ENCODE measurements at regions not wholly inside any gene's neighbourhood (a gene's known extent, or its start where the extent isn't known, plus 50 kb on each side); places are given as distances from the start of the nearest gene placed in this dataset.
"Not testable (repeated sequence)": the region's sequence is repeated elsewhere in the genome, so short reads cannot be mapped to it uniquely, and the experiment has no call there.

DNA sequence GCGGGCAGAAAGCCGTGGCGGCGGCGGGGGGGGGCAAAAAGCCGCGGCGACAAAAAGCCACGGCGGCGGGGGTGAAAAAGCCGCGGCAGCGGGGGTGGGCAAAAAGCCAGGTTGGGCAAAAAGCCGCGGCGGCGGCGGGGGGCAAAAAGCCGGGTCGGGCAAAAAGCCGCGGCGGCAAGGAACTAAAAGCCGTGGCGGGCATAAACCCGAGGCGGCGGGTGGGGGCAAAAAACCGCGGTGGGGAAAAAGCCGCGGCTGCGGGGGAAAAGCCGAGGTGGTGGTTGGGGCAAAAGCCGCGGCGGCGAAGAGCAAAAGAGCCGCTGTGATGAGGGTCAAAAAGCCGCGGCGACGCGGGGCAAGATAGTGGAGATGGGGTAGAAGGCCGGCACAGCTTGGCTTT lies 1834.2 kb downstream of the FOXD4L5 start:
- H3K36me3 ChIP-seq (ENCODE audit: control insufficient read depth, insufficient read depth, low read length); POLR2A ChIA-PET; DNase-seq (ENCODE audit: low read depth); CTCF ChIA-PET; H3K4me3 ChIP-seq (ENCODE audit: low read depth, low read length); H3K27me3 ChIP-seq (ENCODE audit: control insufficient read depth, insufficient read depth, low read length): not testable (repeated sequence)

DNA sequence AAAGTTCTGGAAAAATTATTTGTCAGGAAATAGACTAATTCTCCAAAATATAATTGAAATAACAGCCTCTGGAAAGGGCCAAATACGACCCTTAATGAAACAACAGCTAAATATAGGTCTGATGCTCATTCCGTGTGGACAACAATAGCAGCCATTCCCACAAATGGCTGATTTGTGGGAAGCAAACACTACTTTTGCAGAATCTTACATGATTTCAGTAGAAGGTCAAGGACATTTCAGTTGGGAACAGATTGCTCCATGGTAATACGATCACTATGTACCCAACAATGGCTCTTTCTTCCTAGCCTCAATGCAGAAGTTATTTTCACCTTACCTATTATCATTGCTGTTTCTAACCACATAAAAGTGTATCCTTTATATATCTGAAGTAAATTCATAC lies 1859.9 kb downstream of the FOXD4L5 start:
- H3K36me3 ChIP-seq (ENCODE audit: control insufficient read depth, insufficient read depth, low read length); H3K27me3 ChIP-seq (ENCODE audit: control insufficient read depth, insufficient read depth, low read length); H3K4me3 ChIP-seq (ENCODE audit: low read depth, low read length); DNase-seq (ENCODE audit: low read depth); CTCF ChIA-PET; POLR2A ChIA-PET: not testable (repeated sequence)

DNA sequence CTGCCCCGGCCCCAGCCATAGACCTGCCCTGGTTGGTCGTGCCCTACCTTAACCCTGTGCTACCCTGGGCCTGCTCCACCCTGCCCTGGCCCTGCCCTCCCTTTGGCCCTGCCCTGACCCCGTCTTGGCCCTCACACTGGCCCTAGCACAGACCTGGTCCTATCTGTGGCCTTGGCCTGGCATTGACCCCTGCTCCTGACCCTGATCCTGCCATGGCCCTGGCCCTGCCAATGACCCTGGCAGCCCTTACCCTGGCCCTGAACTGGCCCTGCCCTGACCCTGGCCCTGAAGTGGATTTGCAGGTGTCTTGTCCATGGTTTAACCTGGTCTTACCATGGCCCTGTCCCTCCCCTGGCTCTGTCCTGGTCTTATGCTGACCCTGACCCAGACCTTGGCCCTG lies 1894.1 kb downstream of the FOXD4L5 start:
- POLR2A ChIA-PET, CTCF ChIA-PET: not testable (repeated sequence)

DNA sequence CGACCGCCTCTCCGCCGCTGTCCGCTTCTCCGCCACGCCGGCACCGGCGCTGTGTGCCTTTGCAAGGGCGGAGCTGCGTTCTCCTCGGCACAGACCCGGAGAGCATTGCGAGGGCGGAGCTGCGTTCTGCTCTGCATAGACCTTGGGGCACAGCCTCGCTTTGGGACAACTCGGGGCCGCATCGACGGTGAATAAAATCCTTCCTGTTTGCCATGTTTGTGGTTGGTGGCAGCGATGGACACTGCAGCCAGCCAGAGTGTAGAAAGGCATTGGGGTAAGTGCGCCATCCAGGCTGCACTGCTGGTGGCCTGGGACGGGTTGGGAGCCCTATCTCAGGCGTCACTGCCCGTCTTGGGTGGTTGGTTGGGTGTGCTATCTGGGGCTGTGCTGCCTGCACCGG lies 1899.5 kb downstream of the FOXD4L5 start:
- DNase-seq (ENCODE audit: low read depth); H3K4me3 ChIP-seq (ENCODE audit: low read depth, low read length); CTCF ChIA-PET; H3K36me3 ChIP-seq (ENCODE audit: control insufficient read depth, insufficient read depth, low read length); POLR2A ChIA-PET; H3K27me3 ChIP-seq (ENCODE audit: control insufficient read depth, insufficient read depth, low read length): not testable (repeated sequence)

More for the DNA sequence above, 1894.1 kb downstream of the FOXD4L5 start:
- DNase-seq (ENCODE audit: low read depth); H3K4me3 ChIP-seq (ENCODE audit: low read depth, low read length); H3K27me3 ChIP-seq (ENCODE audit: control insufficient read depth, insufficient read depth, low read length); H3K36me3 ChIP-seq (ENCODE audit: control insufficient read depth, insufficient read depth, low read length): not testable (repeated sequence)

DNA sequence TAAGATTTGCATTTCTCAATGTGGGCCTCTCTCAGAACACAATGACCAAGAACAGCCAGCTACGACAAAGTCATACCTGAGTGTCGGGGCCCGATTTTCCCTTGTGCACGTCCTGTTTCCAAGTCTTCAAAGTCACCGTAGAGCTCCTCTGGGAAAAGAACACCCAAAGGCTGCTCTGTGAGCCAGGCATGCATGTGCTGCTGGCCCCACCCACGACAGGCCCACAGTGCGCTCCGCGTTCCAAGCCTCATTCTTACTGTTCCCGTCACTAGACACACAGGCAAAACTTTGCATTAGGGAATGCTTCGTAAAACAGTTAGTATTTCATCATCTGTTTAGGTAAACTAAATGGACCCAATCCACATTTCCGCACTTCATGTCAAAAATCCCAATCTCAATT lies 1905.1 kb downstream of the FOXD4L5 start:
- H3K4me3 ChIP-seq (ENCODE audit: low read depth, low read length); H3K27me3 ChIP-seq (ENCODE audit: control insufficient read depth, insufficient read depth, low read length); CTCF ChIA-PET; DNase-seq (ENCODE audit: low read depth); POLR2A ChIA-PET; H3K36me3 ChIP-seq (ENCODE audit: control insufficient read depth, insufficient read depth, low read length): not testable (repeated sequence)

DNA sequence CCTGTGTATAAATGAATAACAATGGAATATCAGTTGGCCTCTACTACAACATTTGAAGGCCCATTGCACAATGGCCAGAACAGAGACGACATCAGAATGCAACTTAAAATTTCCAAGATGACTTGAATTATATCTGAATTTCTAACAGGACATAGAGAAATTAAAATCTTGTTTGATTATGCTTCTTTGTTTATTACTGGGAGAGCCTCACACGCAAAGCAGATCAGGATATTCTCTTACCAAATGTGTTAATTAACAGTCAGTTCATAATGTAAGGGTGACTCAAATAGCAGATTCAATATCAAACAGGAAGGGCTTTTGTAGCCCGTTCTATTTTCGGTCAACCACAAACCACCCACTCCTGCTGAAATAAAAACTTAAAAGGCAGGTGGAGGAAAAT lies 1930.8 kb downstream of the FOXD4L5 start:
- DNase-seq (ENCODE audit: low read depth); H3K4me3 ChIP-seq (ENCODE audit: low read depth, low read length); H3K27me3 ChIP-seq (ENCODE audit: control insufficient read depth, insufficient read depth, low read length); POLR2A ChIA-PET; H3K36me3 ChIP-seq (ENCODE audit: control insufficient read depth, insufficient read depth, low read length); CTCF ChIA-PET: not testable (repeated sequence)

DNA sequence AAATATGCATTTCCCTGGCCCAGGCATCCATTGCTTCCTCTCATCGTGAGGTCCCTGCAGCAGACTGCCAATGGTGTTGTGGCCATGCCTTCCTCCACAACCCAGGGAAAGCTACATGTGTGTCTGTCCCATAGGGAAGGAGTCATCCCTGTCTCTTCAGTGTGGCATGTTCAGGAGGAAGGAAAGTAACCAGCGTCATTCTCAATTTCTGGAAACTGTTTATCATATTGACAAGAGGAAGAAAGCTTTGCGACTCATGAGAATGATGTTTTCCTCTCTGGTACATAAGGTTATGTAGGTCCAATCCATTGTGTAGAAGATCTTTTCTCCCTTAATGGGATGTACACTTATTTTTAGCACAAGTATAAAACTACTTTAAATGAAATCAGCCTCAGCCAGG lies 1937.7 kb downstream of the FOXD4L5 start:
- DNase-seq (ENCODE audit: low read depth); H3K27me3 ChIP-seq (ENCODE audit: control insufficient read depth, insufficient read depth, low read length); H3K4me3 ChIP-seq (ENCODE audit: low read depth, low read length); CTCF ChIA-PET; H3K36me3 ChIP-seq (ENCODE audit: control insufficient read depth, insufficient read depth, low read length); POLR2A ChIA-PET: not testable (repeated sequence)

DNA sequence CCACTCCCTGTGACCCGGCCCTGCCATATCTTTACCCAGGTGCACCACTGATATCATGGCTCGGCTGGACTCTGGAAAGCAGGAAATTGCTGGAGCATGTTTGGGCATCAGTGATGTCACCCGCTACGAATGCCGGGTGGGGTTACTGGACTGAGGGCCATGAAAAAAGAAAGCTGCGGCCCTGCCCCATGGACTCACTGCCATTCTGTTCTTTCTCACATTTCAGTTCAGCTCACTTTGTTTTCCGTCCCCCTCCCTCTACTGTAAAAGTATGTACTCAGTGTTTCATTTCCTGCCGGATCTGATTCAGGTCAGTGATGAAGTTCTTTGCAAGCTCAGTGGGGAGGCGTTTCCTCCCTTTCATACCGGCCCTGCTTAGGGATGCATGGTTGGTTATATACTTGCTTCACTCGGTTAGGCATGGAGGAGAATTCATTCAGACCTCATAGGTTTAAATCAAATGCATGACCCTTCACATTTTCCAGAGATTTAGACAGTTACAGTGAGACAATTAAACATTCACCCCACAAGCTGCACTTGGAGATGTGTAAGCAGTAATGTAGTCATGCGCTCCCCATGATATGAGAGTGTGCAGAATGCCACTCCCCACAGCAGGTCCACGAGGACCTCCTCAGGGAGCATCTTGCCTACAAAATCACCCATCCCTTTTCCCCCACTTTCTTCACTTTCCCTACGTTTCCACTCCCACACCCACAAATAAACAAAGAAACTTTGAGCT lies 1938.5 kb downstream of the FOXD4L5 start:
- H3K27me3 ChIP-seq (ENCODE audit: control insufficient read depth, insufficient read depth, low read length); H3K4me3 ChIP-seq (ENCODE audit: low read depth, low read length); CTCF ChIA-PET; POLR2A ChIA-PET; H3K36me3 ChIP-seq (ENCODE audit: control insufficient read depth, insufficient read depth, low read length): not testable (repeated sequence)
- DNase-seq (ENCODE audit: low read depth), result peak; percentile 31

DNA sequence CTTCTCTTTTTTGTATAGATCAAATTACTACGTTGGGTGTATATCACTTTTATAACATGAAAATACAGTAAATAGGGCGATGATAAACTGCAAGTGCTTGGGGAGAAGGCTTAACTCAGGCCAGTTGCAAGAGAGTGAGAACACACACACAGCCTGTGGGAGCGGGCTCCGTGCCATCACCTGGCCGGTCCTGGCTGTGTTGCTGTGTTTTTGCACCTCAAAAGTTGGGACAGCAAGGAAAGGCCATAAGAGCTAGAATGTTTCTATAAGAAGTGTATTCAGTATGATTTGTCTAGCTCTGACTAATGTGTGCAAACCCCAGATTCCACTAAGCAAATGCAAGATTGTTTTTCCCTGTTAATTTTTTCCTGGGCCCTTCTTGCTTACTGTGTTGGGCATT lies 1940.6 kb downstream of the FOXD4L5 start:
- H3K27me3 ChIP-seq (ENCODE audit: control insufficient read depth, insufficient read depth, low read length); CTCF ChIA-PET; H3K36me3 ChIP-seq (ENCODE audit: control insufficient read depth, insufficient read depth, low read length); POLR2A ChIA-PET; DNase-seq (ENCODE audit: low read depth); H3K4me3 ChIP-seq (ENCODE audit: low read depth, low read length): not testable (repeated sequence)

DNA sequence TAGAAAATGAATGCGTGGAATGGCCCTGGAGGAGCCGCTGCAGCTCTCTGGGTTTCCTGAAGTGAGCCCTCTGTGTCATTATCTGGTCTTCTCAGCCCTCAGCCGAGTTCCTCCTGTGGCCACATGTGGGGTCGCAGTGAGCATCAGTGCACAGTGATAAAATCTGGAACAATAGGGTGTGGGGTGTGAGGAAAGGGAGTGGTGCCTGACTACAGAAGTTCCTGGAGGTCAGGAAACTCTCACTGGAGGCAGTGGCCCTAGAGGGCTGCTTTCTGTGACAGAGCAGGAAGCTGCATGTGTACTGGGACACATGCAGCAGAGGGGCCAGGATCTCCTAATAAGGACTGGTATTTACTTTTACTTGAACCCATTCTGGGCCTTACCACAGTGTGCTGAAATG lies 1942.5 kb downstream of the FOXD4L5 start:
- DNase-seq (ENCODE audit: low read depth); CTCF ChIA-PET: not testable (repeated sequence)

DNA sequence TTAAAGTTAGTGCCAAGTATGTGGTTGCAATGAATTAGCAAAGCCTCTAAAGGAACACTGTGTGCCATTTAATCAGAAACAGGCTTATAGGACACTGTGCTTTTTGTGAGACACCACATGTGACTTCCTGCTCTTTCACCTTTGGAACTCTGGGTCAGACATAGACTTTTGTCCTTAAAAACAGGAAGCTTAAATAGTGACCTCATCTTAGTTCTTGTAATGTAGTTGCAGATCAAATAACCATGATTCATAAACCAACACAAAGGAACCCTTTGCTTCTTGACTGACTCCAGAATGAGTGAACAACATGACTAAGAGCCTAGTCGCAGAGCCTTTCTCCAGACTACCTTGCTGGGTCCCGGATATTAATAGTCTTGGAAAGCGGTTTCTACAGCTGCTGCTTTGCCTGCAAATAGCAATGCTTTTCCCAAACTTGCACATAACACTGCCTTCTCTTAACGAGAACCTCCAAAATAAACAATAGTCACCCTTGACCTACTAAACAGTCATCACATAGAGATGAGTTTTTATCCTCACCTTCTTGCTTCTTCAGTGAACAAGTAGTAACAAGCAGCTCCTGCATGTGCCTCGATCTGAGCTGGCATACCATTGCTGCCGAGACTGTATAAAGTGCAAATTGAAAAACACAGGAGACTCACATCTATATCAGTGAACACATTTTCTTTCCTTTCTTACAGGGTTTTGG lies 1947.0 kb downstream of the FOXD4L5 start:
- peak; percentile 10 for DNase-seq (ENCODE audit: low read depth)
- H3K36me3 ChIP-seq (ENCODE audit: control insufficient read depth, insufficient read depth, low read length); POLR2A ChIA-PET; CTCF ChIA-PET; H3K4me3 ChIP-seq (ENCODE audit: low read depth, low read length); H3K27me3 ChIP-seq (ENCODE audit: control insufficient read depth, insufficient read depth, low read length): not testable (repeated sequence)

More for the DNA sequence above, 1942.5 kb downstream of the FOXD4L5 start:
- H3K4me3 ChIP-seq (ENCODE audit: low read depth, low read length); H3K36me3 ChIP-seq (ENCODE audit: control insufficient read depth, insufficient read depth, low read length); POLR2A ChIA-PET; H3K27me3 ChIP-seq (ENCODE audit: control insufficient read depth, insufficient read depth, low read length): not testable (repeated sequence)

DNA sequence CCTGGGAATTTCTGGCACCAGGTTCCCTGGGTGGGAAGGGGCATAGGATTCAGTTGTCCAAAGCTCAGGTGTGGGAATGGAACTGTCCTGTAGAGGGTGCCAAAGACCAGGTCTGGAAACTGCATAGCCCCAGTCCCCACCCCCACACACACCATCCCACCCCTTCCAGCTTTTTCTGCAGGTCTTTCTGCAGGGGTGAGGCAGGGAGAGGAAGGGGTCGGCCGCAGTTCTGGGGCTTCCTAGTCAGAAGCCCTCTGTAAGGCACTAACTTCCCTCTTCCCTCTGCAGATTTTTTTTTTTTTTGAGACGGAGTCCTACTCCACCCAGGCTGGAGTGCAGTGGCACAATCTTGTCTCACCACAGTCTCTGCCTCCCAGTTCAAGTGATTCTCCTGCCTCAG lies 1949.7 kb downstream of the FOXD4L5 start:
- H3K4me3 ChIP-seq (ENCODE audit: low read depth, low read length); POLR2A ChIA-PET; CTCF ChIA-PET; H3K36me3 ChIP-seq (ENCODE audit: control insufficient read depth, insufficient read depth, low read length); DNase-seq (ENCODE audit: low read depth); H3K27me3 ChIP-seq (ENCODE audit: control insufficient read depth, insufficient read depth, low read length): not testable (repeated sequence)

DNA sequence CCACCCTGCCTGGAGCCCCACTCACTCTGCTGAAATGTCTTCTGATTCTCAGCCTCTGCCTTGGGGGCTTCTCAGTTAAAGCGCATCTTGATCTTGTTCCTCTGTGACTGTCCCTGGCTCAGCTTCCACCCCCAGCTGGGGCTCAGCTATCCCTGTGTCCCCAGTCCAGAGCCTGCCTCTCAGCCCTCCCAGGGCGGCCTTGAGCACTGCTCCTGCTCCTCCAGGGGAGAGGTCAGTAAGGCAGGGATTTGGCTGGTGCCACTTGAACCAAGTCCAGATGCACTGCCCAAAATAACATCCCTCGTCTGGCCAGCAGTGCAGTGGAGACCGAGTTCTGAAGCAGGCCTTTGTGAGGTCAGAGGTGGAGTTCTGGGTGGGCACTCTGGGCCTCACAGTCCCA lies 1950.8 kb downstream of the FOXD4L5 start:
- CTCF ChIA-PET; H3K4me3 ChIP-seq (ENCODE audit: low read depth, low read length); DNase-seq (ENCODE audit: low read depth); H3K27me3 ChIP-seq (ENCODE audit: control insufficient read depth, insufficient read depth, low read length); POLR2A ChIA-PET; H3K36me3 ChIP-seq (ENCODE audit: control insufficient read depth, insufficient read depth, low read length): not testable (repeated sequence)

All from BJ (cell line).